ENCODE measurements at regions not wholly inside any gene's neighbourhood (a gene's known extent, or its start where the extent isn't known, plus 50 kb on each side); places are given as distances from the start of the nearest gene placed in this dataset.

- H3F3A ChIP-seq (replicated peaks; ENCODE audit: insufficient read depth): no peaks in the 10 kb centered on the region
- CTCF ChIA-PET: interaction anchor here (0.6 kb wide), 1 partner anchor 103 kb away, joined by 3 read pairs; no protein-coding TSS in a partner anchor
- H3K9me3 ChIP-seq: no peaks in the 10 kb centered on the region
- H3K4me1 ChIP-seq (ENCODE audit: control insufficient read depth in 1 of 2, insufficient read depth in 2 of 2, low read depth in 1 of 2, low read length in 1 of 2): no peaks in the 10 kb centered on the region
- no peak overlapping the region for H3K9ac ChIP-seq
- no peaks in the 10 kb centered on the region for H3K79me2 ChIP-seq (ENCODE audit: insufficient read depth)
- H3K27me3 ChIP-seq (ENCODE audit: insufficient read depth): no peaks in the 10 kb centered on the region
- POLR2A ChIA-PET: no interaction called here
- no peaks in the 10 kb centered on the region for H3K9me2 ChIP-seq
- no peak overlapping the region for H2AFZ ChIP-seq (ENCODE audit: low read depth)
- 21% methylated on average over 2 of the region's 2 CpGs for WGBS (ENCODE audit: low lambda C conversion rate)
- H3K27ac ChIP-seq (ENCODE audit: low read depth in 2 of 2, low read length in 1 of 2): no peak overlapping the region
- TF ChIP-seq EZH2phosphoT487 (IDR thresholded peaks at IDR 0.05; ENCODE audit: borderline replicate concordance, low read depth) (no peak), RFX5 (IDR thresholded peaks at IDR 0.05; ENCODE audit: low read length) (no peak), FOSL2 (IDR thresholded peaks at IDR 0.05; ENCODE audit: borderline replicate concordance, low read depth) (no peak), FOXJ3 (CRISPR knock-in tag; IDR thresholded peaks at IDR 0.05) (no peak), RCOR1 (IDR thresholded peaks at IDR 0.05; ENCODE audit: low read length) (no peak), MAX (IDR thresholded peaks at IDR 0.05; ENCODE audit: low read depth) (no peak), ELF1 (IDR thresholded peaks at IDR 0.05) (no peak), MEF2A (IDR thresholded peaks at IDR 0.05; ENCODE audit: borderline replicate concordance, low read depth) (no peak), SMC3 (IDR thresholded peaks at IDR 0.05; ENCODE audit: low read depth, low read length) (no peak), REST (IDR thresholded peaks at IDR 0.05; ENCODE audit: low read depth, low read length) (no peak), POLR2AphosphoS5 (IDR thresholded peaks at IDR 0.05; ENCODE audit: low read depth, low read length) (no peak), NFIC (IDR thresholded peaks at IDR 0.05; ENCODE audit: borderline replicate concordance) (no peak), RAD21 (IDR thresholded peaks at IDR 0.05; ENCODE audit: low read length) (no peak), MXI1 (IDR thresholded peaks at IDR 0.05; ENCODE audit: low read depth, low read length) (no peak)
- no peaks in the 10 kb centered on the region for H4K20me1 ChIP-seq (ENCODE audit: insufficient read depth)
- H3K36me3 ChIP-seq (replicated peaks in 1 of 2; ENCODE audit: control insufficient read depth in 1 of 2, insufficient read depth in 2 of 2, low read length in 1 of 2): no peaks in the 10 kb centered on the region
- no peak for DNase-seq
- no peak overlapping the region for H3K4me3 ChIP-seq (ENCODE audit: low read depth in 2 of 2, low read length in 1 of 2)
- no peak overlapping the region for H3K4me2 ChIP-seq
Observed at GRCh38 chrX:132559101-132559500, 70.3 kb upstream of the MBNL3 start.

- H3K4me3 ChIP-seq (ENCODE audit: low read depth in 2 of 2, low read length in 1 of 2): no peak overlapping the region
- DNase-seq: no peak
- H3K9me3 ChIP-seq: no peaks in the 10 kb centered on the region
- CTCF ChIA-PET: no interaction called here
- H3K79me2 ChIP-seq (ENCODE audit: insufficient read depth): no peaks in the 10 kb centered on the region
- no peaks in the 10 kb centered on the region; the same call in 1 of the 2 replicates for H3K27me3 ChIP-seq (ENCODE audit: insufficient read depth)
- H3F3A ChIP-seq (replicated peaks; ENCODE audit: insufficient read depth): no peaks in the 10 kb centered on the region
- H3K27ac ChIP-seq (ENCODE audit: low read depth in 2 of 2, low read length in 1 of 2): no peak overlapping the region
- WGBS (ENCODE audit: low lambda C conversion rate): 13% methylated on average over 1 of the region's 1 CpG
- POLR2A ChIA-PET: no interaction called here
- H3K9me2 ChIP-seq: no peaks in the 10 kb centered on the region
- H4K20me1 ChIP-seq (ENCODE audit: insufficient read depth): no peaks in the 10 kb centered on the region
- H3K9ac ChIP-seq: no peak overlapping the region
- no peak overlapping the region for H2AFZ ChIP-seq (ENCODE audit: low read depth)
- no peak overlapping the region for H3K4me2 ChIP-seq
- no peaks in the 10 kb centered on the region for H3K36me3 ChIP-seq (replicated peaks in 1 of 2; ENCODE audit: control insufficient read depth in 1 of 2, insufficient read depth in 2 of 2, low read length in 1 of 2)
- no peaks in the 10 kb centered on the region for H3K4me1 ChIP-seq (ENCODE audit: control insufficient read depth in 1 of 2, insufficient read depth in 2 of 2, low read depth in 1 of 2, low read length in 1 of 2)
- TF ChIP-seq TEAD4 (IDR thresholded peaks at IDR 0.05; ENCODE audit: borderline replicate concordance, insufficient read depth) (no peak), CTCF (IDR thresholded peaks at IDR 0.05) (no peak), RXRA (IDR thresholded peaks at IDR 0.05; ENCODE audit: borderline replicate concordance, low read depth) (no peak), MXI1 (IDR thresholded peaks at IDR 0.05; ENCODE audit: low read depth, low read length) (no peak), RFX5 (IDR thresholded peaks at IDR 0.05; ENCODE audit: low read length) (no peak), CHD2 (IDR thresholded peaks at IDR 0.05; ENCODE audit: low read length, partially characterized antibody) (no peak), USF2 (IDR thresholded peaks at IDR 0.05; ENCODE audit: borderline replicate concordance, low read depth, low read length) (no peak), SIN3A (IDR thresholded peaks at IDR 0.05; ENCODE audit: borderline replicate concordance, low read depth, low read length) (no peak), ELF1 (IDR thresholded peaks at IDR 0.05) (no peak), FOSL2 (IDR thresholded peaks at IDR 0.05; ENCODE audit: borderline replicate concordance, low read depth) (no peak), IRF3 (IDR thresholded peaks at IDR 0.05; ENCODE audit: low read depth, low read length) (no peak)
Observed at GRCh38 chrX:132539611-132540010, 50.8 kb upstream of the MBNL3 start.

Measured in SK-N-SH (cell line).